ENCODE measurements at regions not wholly inside any gene's neighbourhood (a gene's known extent, or its start where the extent isn't known, plus 50 kb on each side); places are given as distances from the start of the nearest gene placed in this dataset.

DNA sequence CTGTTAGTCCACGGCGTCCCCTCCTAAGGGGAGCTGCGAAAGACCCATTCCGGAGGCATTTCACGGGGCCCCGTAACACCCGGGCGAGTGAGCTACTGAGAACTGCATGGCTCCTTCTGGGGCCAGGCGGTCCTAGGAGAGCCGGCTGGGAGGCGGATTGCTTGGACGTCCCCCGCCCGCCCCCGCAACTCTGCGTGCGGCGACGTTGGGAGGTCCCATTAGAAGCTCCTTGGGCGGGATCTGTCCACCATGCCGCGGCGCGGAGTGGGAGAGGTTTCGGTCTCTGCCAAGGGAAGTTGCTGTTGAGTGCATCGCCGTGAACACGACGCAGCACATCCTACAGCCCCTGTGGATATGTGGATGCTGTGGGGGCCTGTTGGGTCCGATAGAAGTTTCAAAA lies 85.4 kb upstream of the IGFBP7 start:
- no peaks in the 10 kb centered on the region for H3K36me3 ChIP-seq (ENCODE audit: control insufficient read depth in 1 of 2, insufficient read depth in 2 of 2, low read length in 2 of 2)
- H4K12ac ChIP-seq (ENCODE audit: low read depth, low read length): no peak overlapping the region
- H2BK120ac ChIP-seq (ENCODE audit: insufficient read depth, low read length, poor library complexity): no peak overlapping the region
- no peak overlapping the region for H4K91ac ChIP-seq (ENCODE audit: low read depth, low read length)
- no peaks in the 10 kb centered on the region for H3K79me1 ChIP-seq (ENCODE audit: low read length)
- H4K8ac ChIP-seq (ENCODE audit: low read depth, low read length): no peak overlapping the region
- no peak overlapping the region for H2AK5ac ChIP-seq (ENCODE audit: low read length)
- no peak overlapping the region for H3K4me3 ChIP-seq (ENCODE audit: low read depth, low read length)
- WGBS (ENCODE audit: extremely low coverage, insufficient coverage, insufficient read length): no CpG with 5 or more reads among the region's 30 CpGs
- DNase-seq: no peak
- no peak overlapping the region for H3K14ac ChIP-seq (ENCODE audit: low read length)
- H3K4me1 ChIP-seq (ENCODE audit: control insufficient read depth in 1 of 2, insufficient read depth in 2 of 2, low read length in 2 of 2): peaks cover 0 to 2% of the 10 kb centered on the region in 2 experiments
- H3K18ac ChIP-seq (ENCODE audit: low read length): no peak overlapping the region
- H3K27me3 ChIP-seq (ENCODE audit: insufficient read depth, low read length): no peaks in the 10 kb centered on the region
- H3K9me3 ChIP-seq (ENCODE audit: insufficient read depth, low read depth, low read length): no peaks in the 10 kb centered on the region
- H3K27ac ChIP-seq (ENCODE audit: low read depth, low read length): no peak overlapping the region
- H3K9ac ChIP-seq (ENCODE audit: low read length): no peak overlapping the region
- H2BK5ac ChIP-seq (ENCODE audit: low read depth, low read length, poor library complexity): no peak overlapping the region
- no peak overlapping the region for H2BK12ac ChIP-seq (ENCODE audit: low read length)
- H2AFZ ChIP-seq (ENCODE audit: insufficient read depth, low read length, poor library complexity): no peak overlapping the region
- H3K23ac ChIP-seq (ENCODE audit: low read length): no peak overlapping the region
- H3K4me2 ChIP-seq (ENCODE audit: low read length): no peak overlapping the region
- H3K4ac ChIP-seq (ENCODE audit: low read depth, low read length): no peak overlapping the region
- H3K79me2 ChIP-seq (ENCODE audit: control insufficient read depth, insufficient read depth, low read length, poor library complexity): no peaks in the 10 kb centered on the region

DNA sequence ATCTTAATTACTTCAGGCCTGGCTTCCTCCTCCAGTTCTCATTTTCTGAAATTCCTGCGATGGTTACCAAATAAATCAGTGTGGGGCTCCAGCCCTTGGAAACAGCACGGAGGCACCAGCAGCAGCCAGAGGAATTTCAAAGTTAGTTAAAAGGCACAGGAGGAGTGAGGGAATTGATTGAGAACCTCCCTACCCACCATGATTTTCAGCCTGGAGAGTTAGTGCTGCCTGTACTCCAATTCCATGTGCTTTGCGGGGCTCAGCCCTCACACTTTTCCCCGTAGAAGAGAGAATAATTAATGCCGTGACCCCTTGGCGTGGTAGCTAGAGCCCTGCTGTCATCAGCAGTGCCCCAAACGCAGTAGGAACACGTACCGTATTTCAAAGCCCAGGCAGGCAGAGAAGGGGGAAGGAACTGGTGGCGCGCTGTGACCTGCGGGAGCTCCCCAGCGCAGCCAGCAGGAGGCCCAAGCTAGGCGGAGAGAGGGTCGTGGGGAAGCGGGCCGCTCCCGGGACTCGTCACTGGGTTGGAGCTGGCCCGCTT lies 84.0 kb upstream of the IGFBP7 start:
- peak overlapping the region; percentile 19 for H3K27ac ChIP-seq (ENCODE audit: low read depth, low read length)
- H3K27me3 ChIP-seq (ENCODE audit: insufficient read depth, low read length): no peaks in the 10 kb centered on the region
- H4K12ac ChIP-seq (ENCODE audit: low read depth, low read length): peak overlapping the region; percentile 28
- no peak overlapping the region for H3K14ac ChIP-seq (ENCODE audit: low read length)
- no peak overlapping the region for H2AK5ac ChIP-seq (ENCODE audit: low read length)
- H4K91ac ChIP-seq (ENCODE audit: low read depth, low read length): no peak overlapping the region
- no peak overlapping the region for H2BK12ac ChIP-seq (ENCODE audit: low read length)
- H3K4me1 ChIP-seq (ENCODE audit: control insufficient read depth in 1 of 2, insufficient read depth in 2 of 2, low read length in 2 of 2): peaks cover 0 to 2% of the 10 kb centered on the region in 2 experiments
- no peak overlapping the region for H3K23ac ChIP-seq (ENCODE audit: low read length)
- DNase-seq: peak; percentile 57 to 64
- H4K8ac ChIP-seq (ENCODE audit: low read depth, low read length): no peak overlapping the region
- no peaks in the 10 kb centered on the region for H3K36me3 ChIP-seq (ENCODE audit: control insufficient read depth in 1 of 2, insufficient read depth in 2 of 2, low read length in 2 of 2)
- H3K79me2 ChIP-seq (ENCODE audit: control insufficient read depth, insufficient read depth, low read length, poor library complexity): no peaks in the 10 kb centered on the region
- H3K9me3 ChIP-seq (ENCODE audit: insufficient read depth, low read depth, low read length): no peaks in the 10 kb centered on the region
- no CpG with 5 or more reads among the region's 20 CpGs for WGBS (ENCODE audit: extremely low coverage, insufficient coverage, insufficient read length)
- no peak overlapping the region for H3K4me2 ChIP-seq (ENCODE audit: low read length)
- no peak overlapping the region for H3K4ac ChIP-seq (ENCODE audit: low read depth, low read length)
- no peaks in the 10 kb centered on the region for H3K79me1 ChIP-seq (ENCODE audit: low read length)
- H2BK5ac ChIP-seq (ENCODE audit: low read depth, low read length, poor library complexity): no peak overlapping the region
- no peak overlapping the region for H3K4me3 ChIP-seq (ENCODE audit: low read depth, low read length)
- no peak overlapping the region for H3K18ac ChIP-seq (ENCODE audit: low read length)
- H2AFZ ChIP-seq (ENCODE audit: insufficient read depth, low read length, poor library complexity): no peak overlapping the region
- H2BK120ac ChIP-seq (ENCODE audit: insufficient read depth, low read length, poor library complexity): no peak overlapping the region
- no peak overlapping the region for H3K9ac ChIP-seq (ENCODE audit: low read length)

DNA sequence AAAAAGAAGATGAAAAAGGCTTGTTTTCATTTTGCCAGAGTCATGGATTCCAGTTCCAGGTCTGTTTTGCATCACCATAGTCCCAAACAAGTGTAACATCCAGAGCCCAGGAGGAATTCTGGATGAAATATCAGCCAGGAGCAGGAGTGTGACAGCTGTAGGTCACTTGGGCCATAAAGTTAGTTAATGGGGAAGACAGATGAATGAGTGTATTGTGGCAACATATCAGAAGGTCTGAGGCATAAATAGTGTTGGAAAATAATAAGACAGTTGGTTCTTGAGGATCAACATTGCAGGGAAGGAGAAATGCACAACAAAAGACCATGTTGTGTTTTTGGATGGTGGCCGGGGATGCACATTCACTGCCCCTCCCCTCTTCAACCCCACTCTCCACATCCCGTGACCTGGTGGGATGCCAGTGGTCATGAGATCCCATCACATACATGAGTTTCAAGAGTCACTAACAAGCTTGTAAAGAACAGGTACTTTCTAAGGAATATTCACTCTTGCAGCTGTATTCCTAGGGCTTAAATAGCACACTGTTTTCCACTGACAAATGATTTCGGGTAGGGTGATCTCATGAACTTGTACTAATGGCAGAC lies 83.1 kb upstream of the IGFBP7 start:
- no peak overlapping the region for H3K23ac ChIP-seq (ENCODE audit: low read length)
- no peak overlapping the region for H2AK5ac ChIP-seq (ENCODE audit: low read length)
- no peak overlapping the region for H3K18ac ChIP-seq (ENCODE audit: low read length)
- no peaks in the 10 kb centered on the region for H3K79me2 ChIP-seq (ENCODE audit: control insufficient read depth, insufficient read depth, low read length, poor library complexity)
- H3K9ac ChIP-seq (ENCODE audit: low read length): no peak overlapping the region
- H3K4me3 ChIP-seq (ENCODE audit: low read depth, low read length): no peak overlapping the region
- no peak overlapping the region for H2BK5ac ChIP-seq (ENCODE audit: low read depth, low read length, poor library complexity)
- WGBS (ENCODE audit: extremely low coverage, insufficient coverage, insufficient read length): no CpG with 5 or more reads among the region's 3 CpGs
- H3K14ac ChIP-seq (ENCODE audit: low read length): no peak overlapping the region
- DNase-seq: peak; percentile 2 to 81
- no peak overlapping the region for H2AFZ ChIP-seq (ENCODE audit: insufficient read depth, low read length, poor library complexity)
- no peak overlapping the region for H2BK12ac ChIP-seq (ENCODE audit: low read length)
- H3K79me1 ChIP-seq (ENCODE audit: low read length): no peaks in the 10 kb centered on the region
- no peaks in the 10 kb centered on the region for H3K27me3 ChIP-seq (ENCODE audit: insufficient read depth, low read length)
- H3K4ac ChIP-seq (ENCODE audit: low read depth, low read length): no peak overlapping the region
- H4K91ac ChIP-seq (ENCODE audit: low read depth, low read length): no peak overlapping the region
- no peaks in the 10 kb centered on the region for H3K9me3 ChIP-seq (ENCODE audit: insufficient read depth, low read depth, low read length)
- no peak overlapping the region for H3K4me2 ChIP-seq (ENCODE audit: low read length)
- no peak overlapping the region for H2BK120ac ChIP-seq (ENCODE audit: insufficient read depth, low read length, poor library complexity)
- peaks cover 0 to 2% of the 10 kb centered on the region in 2 experiments for H3K4me1 ChIP-seq (ENCODE audit: control insufficient read depth in 1 of 2, insufficient read depth in 2 of 2, low read length in 2 of 2)
- H4K12ac ChIP-seq (ENCODE audit: low read depth, low read length): no peak overlapping the region
- no peak overlapping the region for H3K27ac ChIP-seq (ENCODE audit: low read depth, low read length)
- H4K8ac ChIP-seq (ENCODE audit: low read depth, low read length): no peak overlapping the region
- no peaks in the 10 kb centered on the region for H3K36me3 ChIP-seq (ENCODE audit: control insufficient read depth in 1 of 2, insufficient read depth in 2 of 2, low read length in 2 of 2)

DNA sequence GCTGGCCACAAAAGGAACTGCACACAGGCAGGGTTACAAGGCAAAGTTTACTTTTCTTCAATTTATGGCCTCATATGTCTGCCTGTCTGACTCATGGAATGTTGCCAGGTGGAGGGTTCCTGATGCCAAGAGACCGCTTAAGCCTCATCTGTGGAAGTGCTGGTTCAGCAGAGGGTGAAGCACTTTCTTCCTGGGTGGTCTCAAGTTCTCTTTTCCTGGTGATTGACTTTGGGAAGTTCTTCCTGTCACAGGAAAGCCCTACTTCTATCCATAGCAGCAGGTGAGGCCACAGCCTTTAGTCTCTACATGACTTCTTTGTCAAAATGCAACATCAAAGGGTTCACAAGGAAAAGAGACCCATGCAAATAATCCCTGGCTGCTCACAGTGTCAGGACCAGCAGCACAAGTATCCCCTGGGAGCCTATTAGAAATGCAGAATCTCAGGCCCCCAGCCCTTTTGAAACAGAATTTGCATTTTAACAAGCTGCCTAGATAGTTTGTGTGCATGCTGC lies 81.4 kb upstream of the IGFBP7 start:
- Histone ChIP-seq H3K4me3 (ENCODE audit: low read depth, low read length) (no peak overlapping the region), H3K79me2 (ENCODE audit: control insufficient read depth, insufficient read depth, low read length, poor library complexity) (no peaks in the 10 kb centered on the region), H3K23ac (ENCODE audit: low read length) (no peak overlapping the region), H3K4me1 (ENCODE audit: control insufficient read depth in 1 of 2, insufficient read depth in 2 of 2, low read length in 2 of 2) (peaks cover 0 to 2% of the 10 kb centered on the region in 2 experiments), H3K4ac (ENCODE audit: low read depth, low read length) (no peak overlapping the region), H2BK5ac (ENCODE audit: low read depth, low read length, poor library complexity) (no peak overlapping the region), H2BK12ac (ENCODE audit: low read length) (no peak overlapping the region), H2AFZ (ENCODE audit: insufficient read depth, low read length, poor library complexity) (no peak overlapping the region), H3K27me3 (ENCODE audit: insufficient read depth, low read length) (no peaks in the 10 kb centered on the region), H3K36me3 (ENCODE audit: control insufficient read depth in 1 of 2, insufficient read depth in 2 of 2, low read length in 2 of 2) (no peaks in the 10 kb centered on the region), H3K14ac (ENCODE audit: low read length) (no peak overlapping the region), H4K12ac (ENCODE audit: low read depth, low read length) (no peak overlapping the region), H2AK5ac (ENCODE audit: low read length) (no peak overlapping the region), H4K91ac (ENCODE audit: low read depth, low read length) (no peak overlapping the region), H2BK120ac (ENCODE audit: insufficient read depth, low read length, poor library complexity) (no peak overlapping the region), H3K9me3 (ENCODE audit: insufficient read depth, low read depth, low read length) (no peaks in the 10 kb centered on the region), H3K27ac (ENCODE audit: low read depth, low read length) (no peak overlapping the region), H3K18ac (ENCODE audit: low read length) (no peak overlapping the region), H3K9ac (ENCODE audit: low read length) (no peak overlapping the region), H3K79me1 (ENCODE audit: low read length) (no peaks in the 10 kb centered on the region), H4K8ac (ENCODE audit: low read depth, low read length) (no peak overlapping the region), H3K4me2 (ENCODE audit: low read length) (no peak overlapping the region)
- no CpG with 5 or more reads among the region's 1 CpG for WGBS (ENCODE audit: extremely low coverage, insufficient coverage, insufficient read length)
- peak in 1 of 2 donors; percentile 3 for DNase-seq

All from trophoblast cell (in vitro differentiated cells and primary cell).